Endothelial cell of umbilical vein (primary cell): ENCODE measurements at regions not wholly inside any gene's neighbourhood (a gene's known extent, or its start where the extent isn't known, plus 50 kb on each side); places are given as distances from the start of the nearest gene placed in this dataset.

Experiments
- BruUV-seq: library from RNA; stranded (reverse); fragments of 400-500 nt; replicated peaks from 2 replicates; lab custom pipeline; 2021; lab: Mats Ljungman, UMichigan
- CTCF ChIA-PET: fragments of 300-600, 350-600 bp; sonication (Branson Sonifier 250); formaldehyde crosslinking; loops from one replicate; lab custom pipeline; 2021; ENCODE audit warnings: antibody characterized with exemption, inconsistent platforms; lab: Charles Lee
- POLR2A ChIA-PET: fragments of 300-600, 350-600 bp; sonication (Branson Sonifier 250); formaldehyde crosslinking; loops from one replicate; lab custom pipeline; 2021; ENCODE audit warnings: antibody characterized with exemption, inconsistent platforms; lab: Charles Lee
- DNase-seq: peaks from one replicate; pipeline ENCODE4 v3.0.0-alpha.2; 2011; ENCODE audit warnings: low read depth, low spot score
- FAIRE-seq: peaks from 2 replicates; lab custom pipeline; 2011; peaks lifted over from hg19 to GRCh38; lab: Jason Lieb, UNC
- H2AFZ ChIP-seq: 2 replicates; pipeline ENCODE4 v1.6.0; 2012; ENCODE audit warnings: low read depth, low read length, control low read depth, inconsistent platforms
- H3K27ac ChIP-seq: 2 replicates; pipeline ENCODE4 v1.5.1; 2011; ENCODE audit warnings: low read depth, mild to moderate bottlenecking, control low read depth, low read length, moderate library complexity; ENCODE audit not compliant: insufficient read depth
- H3K27me3 ChIP-seq, 2 experiments: 2 replicates each; pipeline versions ENCODE4 v1.6.0 to v1.6.1; 2011; ENCODE audit warnings: low read length in 2 of 2, mixed read lengths in 1 of 2; ENCODE audit not compliant: control insufficient read depth in 2 of 2, insufficient read depth in 2 of 2
- H3K36me3 ChIP-seq, 2 experiments: 2 replicates in 1 of 2; 3 replicates in 1 of 2; pipeline ENCODE4 v1.5.1; 2011; ENCODE audit warnings: low read length in 2 of 2, mild to moderate bottlenecking in 1 of 2, moderate library complexity in 1 of 2; ENCODE audit not compliant: control insufficient read depth in 2 of 2, insufficient read depth in 2 of 2; ENCODE audit errors: extremely low read depth in 1 of 2
- H3K4me1 ChIP-seq: 3 replicates; pipeline ENCODE4 v1.5.1; 2011; ENCODE audit warnings: mild to moderate bottlenecking, low read length; ENCODE audit not compliant: control insufficient read depth, insufficient read depth; ENCODE audit errors: extremely low read depth
- H3K4me2 ChIP-seq: 2 replicates; pipeline ENCODE4 v1.6.1; 2011; ENCODE audit warnings: low read length, control low read depth, mixed read lengths; ENCODE audit not compliant: insufficient read depth
- H3K4me3 ChIP-seq, 3 experiments: fragments of 200-600 bp in 1 of 3; sonication (generic), shearing (Covaris generic) in 1 of 3; replicated peaks in 1 of 3; 2 replicates each; pipeline ENCODE4 v1.5.1; 2011 to 2016; ENCODE audit warnings: control low read depth in 3 of 3, low read length in 3 of 3, mild to moderate bottlenecking in 2 of 3, inconsistent platforms in 1 of 3, low read depth in 1 of 3, moderate library complexity in 1 of 3; ENCODE audit not compliant: insufficient read depth in 1 of 3
- H3K79me2 ChIP-seq: 2 replicates; pipeline ENCODE4 v1.6.0; 2012; ENCODE audit warnings: low read length, inconsistent platforms; ENCODE audit not compliant: control insufficient read depth, insufficient read depth
- H3K9ac ChIP-seq: replicated peaks from 2 replicates; pipeline ENCODE3; 2011; ENCODE audit warnings: low read length, control low read depth; ENCODE audit not compliant: insufficient read depth; ENCODE audit errors: extremely low read depth
- H3K9me1 ChIP-seq: replicated peaks from 3 replicates; pipeline ENCODE4 v1.6.0; 2011; ENCODE audit warnings: mild to moderate bottlenecking, low read length; ENCODE audit not compliant: control insufficient read depth, insufficient read depth; ENCODE audit errors: extremely low read depth
- H3K9me3 ChIP-seq: replicated peaks from 2 replicates; pipeline ENCODE4 v1.5.1; 2012; ENCODE audit warnings: low read length, inconsistent platforms; ENCODE audit not compliant: control insufficient read depth, insufficient read depth
- H4K20me1 ChIP-seq: replicated peaks from 2 replicates; pipeline ENCODE3; 2011; ENCODE audit warnings: mild to moderate bottlenecking, low read length; ENCODE audit not compliant: control insufficient read depth, insufficient read depth; ENCODE audit errors: extremely low read depth
- EZH2 ChIP-seq: IDR thresholded peaks from 2 replicates; pipeline ENCODE4 v1.6.1; 2012; ENCODE audit warnings: borderline replicate concordance, low read depth, mild to moderate bottlenecking, moderate library complexity, low read length, inconsistent platforms; ENCODE audit not compliant: severe bottlenecking
- FOS ChIP-seq: IDR thresholded peaks from 2 replicates; pipeline ENCODE4 v1.6.1; 2011; ENCODE audit warnings: mild to moderate bottlenecking, low read length, moderate library complexity, borderline replicate concordance; ENCODE audit not compliant: insufficient read depth
- GATA2 ChIP-seq: IDR thresholded peaks from 2 replicates; pipeline ENCODE4 v1.7.0; 2011; ENCODE audit warnings: low read depth, mild to moderate bottlenecking, moderate library complexity, mixed read lengths, low read length; ENCODE audit not compliant: insufficient read length, insufficient read depth
- JUN ChIP-seq: IDR thresholded peaks from 2 replicates; pipeline ENCODE4 v1.6.1; 2011; ENCODE audit warnings: borderline replicate concordance, low read depth; ENCODE audit not compliant: insufficient read length, insufficient read depth
- MYC ChIP-seq: IDR thresholded peaks from one replicate; pipeline ENCODE4 v1.6.1; 2011; ENCODE audit warnings: mild to moderate bottlenecking, low read depth, low read length
- POLR2A ChIP-seq: IDR thresholded peaks from 2 replicates; pipeline ENCODE4 v1.6.1; 2012; ENCODE audit warnings: low read depth, mild to moderate bottlenecking, control low read depth, low read length
- POLR2AphosphoS5 ChIP-seq: IDR thresholded peaks from 2 replicates; pipeline ENCODE4 v1.6.1; 2012; ENCODE audit warnings: low read depth, mild to moderate bottlenecking, control low read depth, low read length, moderate library complexity; ENCODE audit not compliant: insufficient read depth
- dilution Hi-C: fragments of 300-500 bp; cut with MboI; formaldehyde crosslinking; loops from one replicate; pipeline ENCODE4 v1.15.0; 2019; ENCODE audit warnings: low sequenced_read_pairs; ENCODE audit not compliant: extremely low pct_ligation_motif_present
- intact Hi-C: fragments of 100-400 bp; cut with micrococcal nuclease; formaldehyde crosslinking; loops from one replicate; pipeline ENCODE4 v1.10.0; 2022
- TF ChIP-seq, protein P1 (sequence below): IDR thresholded peaks from 2 replicates; pipeline ENCODE4 v1.6.1; 2011; ENCODE audit not compliant: insufficient read depth, insufficient read length
- TF ChIP-seq, protein P2 (sequence below), 2 donors: IDR thresholded peaks; 1 replicate in 1 of 2; 2 replicates in 1 of 2; pipeline ENCODE4 v1.5.1; 2011; ENCODE audit warnings: low read length in 2 of 2, mild to moderate bottlenecking in 2 of 2, moderate library complexity in 2 of 2, control low read depth in 1 of 2, inconsistent platforms in 1 of 2, low read depth in 1 of 2; ENCODE audit not compliant: insufficient read depth in 1 of 2; ENCODE audit errors: extremely low read depth in 1 of 2

DNA sequence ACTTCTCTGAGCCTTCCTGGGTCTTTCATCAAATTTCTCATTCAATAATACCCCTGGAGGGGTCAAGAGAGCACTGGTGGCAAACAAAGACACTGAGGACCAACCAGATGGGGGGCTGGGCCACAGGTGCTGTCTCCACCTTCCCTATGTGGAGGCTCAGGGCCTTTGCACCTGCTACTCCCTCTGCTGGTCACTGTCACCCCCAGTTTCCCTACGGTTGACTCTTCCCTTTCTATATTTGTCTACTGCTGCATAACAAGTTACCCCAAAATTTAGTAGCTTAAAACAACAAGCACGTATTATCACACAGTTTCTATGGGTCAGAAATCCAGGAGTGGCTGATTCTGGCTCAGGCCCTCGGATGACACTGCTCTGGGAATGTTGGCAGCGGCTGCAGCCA lies 138.8 kb upstream of the RUNX3 start:
- Histone ChIP-seq H2AFZ (no peak overlapping the region), H4K20me1 (no peaks in the 10 kb centered on the region), H3K79me2 (no peaks in the 10 kb centered on the region), H3K9ac (no peak overlapping the region), H3K27me3 (peaks cover 0 to 4% of the 10 kb centered on the region in 2 experiments), H3K4me2 (no peak overlapping the region), H3K9me3 (no peaks in the 10 kb centered on the region), H3K27ac (no peak overlapping the region), H3K9me1 (no peaks in the 10 kb centered on the region), H3K36me3 (no peaks in the 10 kb centered on the region), H3K4me1 (no peaks in the 10 kb centered on the region), H3K4me3 (no peak overlapping the region)
- ChIA-PET POLR2A (no interaction called here), CTCF (no interaction called here)
- TF ChIP-seq MYC (no peak), GATA2 (no peak), JUN (no peak), POLR2AphosphoS5 (no peak), EZH2 (no peak), FOS (no peak), POLR2A (no peak)
- TF ChIP-seq, protein P1, sequence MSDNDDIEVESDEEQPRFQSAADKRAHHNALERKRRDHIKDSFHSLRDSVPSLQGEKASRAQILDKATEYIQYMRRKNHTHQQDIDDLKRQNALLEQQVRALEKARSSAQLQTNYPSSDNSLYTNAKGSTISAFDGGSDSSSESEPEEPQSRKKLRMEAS = no peak
- TF ChIP-seq, protein P2, sequence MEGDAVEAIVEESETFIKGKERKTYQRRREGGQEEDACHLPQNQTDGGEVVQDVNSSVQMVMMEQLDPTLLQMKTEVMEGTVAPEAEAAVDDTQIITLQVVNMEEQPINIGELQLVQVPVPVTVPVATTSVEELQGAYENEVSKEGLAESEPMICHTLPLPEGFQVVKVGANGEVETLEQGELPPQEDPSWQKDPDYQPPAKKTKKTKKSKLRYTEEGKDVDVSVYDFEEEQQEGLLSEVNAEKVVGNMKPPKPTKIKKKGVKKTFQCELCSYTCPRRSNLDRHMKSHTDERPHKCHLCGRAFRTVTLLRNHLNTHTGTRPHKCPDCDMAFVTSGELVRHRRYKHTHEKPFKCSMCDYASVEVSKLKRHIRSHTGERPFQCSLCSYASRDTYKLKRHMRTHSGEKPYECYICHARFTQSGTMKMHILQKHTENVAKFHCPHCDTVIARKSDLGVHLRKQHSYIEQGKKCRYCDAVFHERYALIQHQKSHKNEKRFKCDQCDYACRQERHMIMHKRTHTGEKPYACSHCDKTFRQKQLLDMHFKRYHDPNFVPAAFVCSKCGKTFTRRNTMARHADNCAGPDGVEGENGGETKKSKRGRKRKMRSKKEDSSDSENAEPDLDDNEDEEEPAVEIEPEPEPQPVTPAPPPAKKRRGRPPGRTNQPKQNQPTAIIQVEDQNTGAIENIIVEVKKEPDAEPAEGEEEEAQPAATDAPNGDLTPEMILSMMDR (IDR thresholded peaks at IDR 0.05; ENCODE audit: extremely low read depth in 1 of 2, insufficient read depth in 1 of 2, low read depth in 1 of 2, low read length in 2 of 2) = no peak
- BruUV-seq = no TSS peak
- dilution Hi-C loops = no loop called here
- DNase-seq (no peak), FAIRE-seq (no peak)
- intact Hi-C loops = no loop called here
